GM12892 (cell line): ENCODE measurements at regions not wholly inside any gene's neighbourhood (a gene's known extent, or its start where the extent isn't known, plus 50 kb on each side); places are given as distances from the start of the nearest gene placed in this dataset.

Source experiments
- POLR2AphosphoS5 ChIP-seq: IDR thresholded peaks from 2 replicates; pipeline ENCODE4 v1.6.1; 2011; ENCODE audit warnings: low read depth, low read length, control low read depth
- TAF1 ChIP-seq: IDR thresholded peaks from 2 replicates; pipeline ENCODE4 v1.6.1; 2011; ENCODE audit warnings: low read depth, mild to moderate bottlenecking, control low read depth, low read length, borderline replicate concordance

DNA sequence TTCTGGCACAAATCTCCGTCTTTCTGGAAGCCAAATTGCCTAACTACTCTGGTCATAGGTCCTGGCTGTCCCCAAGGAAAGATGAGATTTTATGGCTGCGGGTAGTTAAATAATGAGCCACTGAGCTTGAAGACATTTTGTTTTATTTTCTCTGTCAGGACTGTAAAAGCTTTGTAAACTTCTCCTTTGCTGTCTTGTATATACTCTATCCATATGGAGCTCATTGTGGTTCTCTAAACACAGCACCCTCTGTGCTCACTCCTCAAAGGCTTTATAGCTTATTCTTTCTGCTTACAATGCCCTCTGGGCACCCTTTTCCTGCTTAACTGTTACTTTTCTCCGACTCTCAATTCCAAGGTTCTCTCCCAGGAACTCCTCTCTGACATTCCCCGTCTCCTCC, 209.1 kb downstream of the CMPK2 start:
- no peak for TF ChIP-seq POLR2AphosphoS5
- no peak for TF ChIP-seq TAF1
